GM21367 (cell line): ENCODE measurements at regions not wholly inside any gene's neighbourhood (a gene's known extent, or its start where the extent isn't known, plus 50 kb on each side); places are given as distances from the start of the nearest gene placed in this dataset.

ENCODE experiments used
- ATAC-seq: cut with Tn5 transposase; IDR thresholded peaks from one replicate; pipeline ENCODE4 v1.9.1; 2021; ENCODE audit not compliant: unreplicated experiment

- ATAC-seq = no peak
These were observed 255.9 kb downstream of the GABRG2 start for GRCh38 chr5:162323466-162323865.

- no peak for ATAC-seq
These were observed 256.8 kb downstream of the GABRG2 start for GRCh38 chr5:162324328-162324727.

GRCh38 chr5:162325143-162325727, 257.7 kb downstream of the GABRG2 start:
- no peak for ATAC-seq

GRCh38 chr5:162334944-162335343, 267.4 kb downstream of the GABRG2 start:
- ATAC-seq = no peak

- ATAC-seq = no peak
These were observed 292.9 kb downstream of the GABRG2 start for GRCh38 chr5:162360373-162360931.

- ATAC-seq = no peak
These were observed 304.7 kb downstream of the GABRG2 start for GRCh38 chr5:162372256-162372655.

- ATAC-seq = no peak
These were observed 310.3 kb downstream of the GABRG2 start for GRCh38 chr5:162377895-162378294.

- ATAC-seq = no peak
These were observed 315.3 kb downstream of the GABRG2 start for GRCh38 chr5:162382839-162383238.

GRCh38 chr5:162384225-162384624, 316.7 kb downstream of the GABRG2 start:
- ATAC-seq = no peak

GRCh38 chr5:162391833-162392232, 324.3 kb downstream of the GABRG2 start:
- ATAC-seq = no peak

- no peak for ATAC-seq
These were observed 324.8 kb downstream of the GABRG2 start for GRCh38 chr5:162392336-162392735.

- no peak for ATAC-seq
These were observed 326.0 kb downstream of the GABRG2 start for GRCh38 chr5:162393534-162393933.

GRCh38 chr5:162407614-162408013, 340.0 kb downstream of the GABRG2 start:
- no peak for ATAC-seq

GRCh38 chr5:162410365-162410764, 342.8 kb downstream of the GABRG2 start:
- ATAC-seq = no peak

- no peak for ATAC-seq
These were observed 361.6 kb downstream of the GABRG2 start for GRCh38 chr5:162429142-162429541.

- ATAC-seq = no peak
These were observed 366.7 kb downstream of the GABRG2 start for GRCh38 chr5:162434281-162434680.

- no peak for ATAC-seq
These were observed 368.5 kb downstream of the GABRG2 start for GRCh38 chr5:162436055-162436454.

- no peak for ATAC-seq
These were observed 376.7 kb downstream of the GABRG2 start for GRCh38 chr5:162444129-162444762.

- ATAC-seq = no peak
These were observed 388.5 kb downstream of the GABRG2 start for GRCh38 chr5:162456086-162456485.

- ATAC-seq = no peak
These were observed 398.4 kb downstream of the GABRG2 start for GRCh38 chr5:162466011-162466410.

GRCh38 chr5:162473041-162473714, 405.6 kb downstream of the GABRG2 start:
- ATAC-seq = no peak

GRCh38 chr5:162474239-162474638, 406.7 kb downstream of the GABRG2 start:
- ATAC-seq = no peak
